Upper lobe of left lung (tissue), 6 donors: ENCODE measurements at regions not wholly inside any gene's neighbourhood (a gene's known extent, or its start where the extent isn't known, plus 50 kb on each side); places are given as distances from the start of the nearest gene placed in this dataset.

Source experiments
- ATAC-seq, 2 donors: fragments of 200-7000 bp; cut with Tn5 transposase; one replicate each; pipeline ENCODE4 v1.9.1; 2022; ENCODE audit warnings: mild to moderate bottlenecking in 2 of 2, moderate library complexity in 2 of 2; ENCODE audit not compliant: low FRiP score in 2 of 2
- DNase-seq, 2 donors: peaks; one replicate each; pipeline ENCODE4 v3.0.0-alpha.2; 2019 to 2020
- H3K27ac ChIP-seq, 4 donors: fragments of 200-600 bp; sonication (generic); one replicate each; pipeline ENCODE4 v1.5.1; 2016 to 2019
- H3K27me3 ChIP-seq, 4 donors: fragments of 200-600 bp; sonication (generic); one replicate each; pipeline ENCODE4 v1.5.1; 2017 to 2019
- H3K36me3 ChIP-seq, 4 donors: fragments of 200-600 bp; sonication (generic); one replicate each; pipeline ENCODE4 v1.5.1; 2016 to 2019
- H3K4me1 ChIP-seq, 4 donors: fragments of 200-600 bp; sonication (generic); one replicate each; pipeline ENCODE4 v1.5.1; 2018 to 2019
- H3K4me3 ChIP-seq, 4 donors: fragments of 200-600 bp; sonication (generic); one replicate each; pipeline ENCODE4 v1.5.1; 2017 to 2019; ENCODE audit warnings: mild to moderate bottlenecking in 2 of 4, moderate library complexity in 1 of 4
- H3K9me3 ChIP-seq, 4 donors: fragments of 200-600 bp; sonication (generic); one replicate each; pipeline ENCODE4 v1.5.1; 2018 to 2019
- CTCF ChIP-seq, 6 experiments: fragments of 450-650 bp in 4 of 6; fragments of 200-600 bp in 2 of 6; sonication (generic) in 2 of 6; IDR thresholded peaks; one replicate each; pipeline ENCODE4 v1.5.1; 2016 to 2019; ENCODE audit warnings: antibody characterized with exemption in 6 of 6
- EP300 ChIP-seq, 4 donors: sonication (generic); formaldehyde crosslinking; IDR thresholded peaks; one replicate each; pipeline ENCODE4 v1.5.1; 2017; ENCODE audit warnings: antibody characterized with exemption in 4 of 4, control low read depth in 2 of 4
- POLR2A ChIP-seq, 4 donors: fragments of 450-650 bp; IDR thresholded peaks; one replicate each; pipeline ENCODE4 v1.5.1; 2016 to 2017; ENCODE audit warnings: antibody characterized with exemption in 4 of 4, mild to moderate bottlenecking in 2 of 4
- POLR2AphosphoS5 ChIP-seq, 2 donors: sonication (generic); formaldehyde crosslinking; IDR thresholded peaks; one replicate each; pipeline ENCODE4 v1.5.1; 2017; ENCODE audit warnings: antibody characterized with exemption in 2 of 2
- WGBS, 2 donors: methylation state at CpG; one replicate each; pipeline ENCODE4 v1.1.5; 2017 to 2018; 5-methylcytosine and 5-hydroxymethylcytosine counted together
- donor health status: DM: no; HTN: no; CAD: no; lungs with moderate emphysema.
- donor health status: DM: no; HTN: yes; CAD: no; lungs with severe emphysema.

- no peak for TF ChIP-seq EP300 (IDR thresholded peaks at IDR 0.05)
- TF ChIP-seq CTCF (IDR thresholded peaks at IDR 0.05), result no peak
- no peak for TF ChIP-seq POLR2AphosphoS5 (IDR thresholded peaks at IDR 0.05)
- no peak for TF ChIP-seq POLR2A (IDR thresholded peaks at IDR 0.05)
- H3K27ac ChIP-seq, result no peak overlapping the region
- no peaks in the 10 kb centered on the region for H3K27me3 ChIP-seq
- no peaks in the 10 kb centered on the region for H3K36me3 ChIP-seq
- no peak overlapping the region for H3K4me3 ChIP-seq
- H3K4me1 ChIP-seq, result no peaks in the 10 kb centered on the region
- ATAC-seq (no peak), DNase-seq (no peak)
- H3K9me3 ChIP-seq, result no peaks in the 10 kb centered on the region
- WGBS, 2 donors, result 75 to 78% methylated on average over 12 to 14 of the region's 14 CpGs
Observed at GRCh38 chr14:76277586-76278130, 98.3 kb upstream of the ESRRB start.

DNA sequence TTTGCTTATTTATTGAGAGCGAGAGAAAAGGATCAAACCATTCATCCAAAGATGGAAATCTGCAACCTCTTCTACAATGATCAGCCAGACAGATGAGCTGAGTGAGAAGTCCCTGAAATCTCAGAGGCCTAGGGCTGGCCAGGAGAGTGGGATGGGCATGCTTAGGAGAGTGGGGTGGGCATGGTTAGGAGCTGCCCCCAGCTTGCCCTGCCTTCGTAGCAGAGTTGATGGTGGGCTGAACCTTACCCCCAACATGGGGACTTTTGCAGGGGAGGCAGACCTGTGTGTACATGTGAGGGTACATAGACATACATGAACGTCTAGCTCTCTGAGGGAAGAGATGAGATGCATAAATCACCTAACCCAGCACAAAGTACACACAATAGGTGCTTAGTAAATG is 95.7 kb upstream of the ESRRB start:
- Histone ChIP-seq H3K36me3 (no peaks in the 10 kb centered on the region), H3K9me3 (no peaks in the 10 kb centered on the region), H3K4me3 (no peak overlapping the region), H3K27ac (no peak overlapping the region), H3K27me3 (no peaks in the 10 kb centered on the region), H3K4me1 (no peaks in the 10 kb centered on the region)
- WGBS, 2 donors, result 40 to 53% methylated on average over 3 of the region's 3 CpGs
- ATAC-seq (peak in 1 of 2 donors; percentile 34), DNase-seq (no peak)
- TF ChIP-seq EP300 (IDR thresholded peaks at IDR 0.05) (no peak), CTCF (IDR thresholded peaks at IDR 0.05) (no peak), POLR2AphosphoS5 (IDR thresholded peaks at IDR 0.05) (no peak), POLR2A (IDR thresholded peaks at IDR 0.05) (no peak)

GRCh38 chr14:76282581-76282980 is 93.4 kb upstream of the ESRRB start:
- WGBS, 2 donors, result 50% methylated on average over 2 of the region's 2 CpGs; no CpG with 5 or more reads in 1 of the 2 donors
- H3K36me3 ChIP-seq, result no peaks in the 10 kb centered on the region
- no peaks in the 10 kb centered on the region for H3K27me3 ChIP-seq
- H3K4me3 ChIP-seq, result no peak overlapping the region
- DNase-seq (no peak), ATAC-seq (no peak)
- no peak overlapping the region for H3K27ac ChIP-seq
- no peaks in the 10 kb centered on the region for H3K9me3 ChIP-seq
- H3K4me1 ChIP-seq, result no peaks in the 10 kb centered on the region
- no peak for TF ChIP-seq CTCF (IDR thresholded peaks at IDR 0.05)

- Histone ChIP-seq H3K27me3 (no peaks in the 10 kb centered on the region), H3K9me3 (no peaks in the 10 kb centered on the region), H3K4me3 (no peak overlapping the region), H3K4me1 (no peaks in the 10 kb centered on the region), H3K36me3 (no peaks in the 10 kb centered on the region), H3K27ac (no peak overlapping the region)
- ATAC-seq (no peak), DNase-seq (no peak)
- TF ChIP-seq CTCF (IDR thresholded peaks at IDR 0.05), result no peak
- TF ChIP-seq POLR2A (IDR thresholded peaks at IDR 0.05), result no peak
- no peak for TF ChIP-seq POLR2AphosphoS5 (IDR thresholded peaks at IDR 0.05)
- 83 to 96% methylated on average over 1 of the region's 1 CpG for WGBS, 2 donors
Observed at GRCh38 chr14:76287063-76287462, 88.9 kb upstream of the ESRRB start.

GRCh38 chr14:76289276-76289675 is 86.7 kb upstream of the ESRRB start:
- no peak for ATAC-seq
- no peaks in the 10 kb centered on the region for H3K27me3 ChIP-seq
- 80 to 90% methylated on average over 4 of the region's 4 CpGs for WGBS, 2 donors
- no peak overlapping the region for H3K4me3 ChIP-seq
- no peaks in the 10 kb centered on the region for H3K4me1 ChIP-seq
- DNase-seq, result no peak
- TF ChIP-seq CTCF (IDR thresholded peaks at IDR 0.05) (no peak), POLR2A (IDR thresholded peaks at IDR 0.05) (no peak), EP300 (IDR thresholded peaks at IDR 0.05) (no peak), POLR2AphosphoS5 (IDR thresholded peaks at IDR 0.05) (no peak)
- H3K36me3 ChIP-seq, result no peaks in the 10 kb centered on the region
- H3K9me3 ChIP-seq, result no peaks in the 10 kb centered on the region
- H3K27ac ChIP-seq, result no peak overlapping the region
